ENCODE measurements at regions not wholly inside any gene's neighbourhood (a gene's known extent, or its start where the extent isn't known, plus 50 kb on each side); places are given as distances from the start of the nearest gene placed in this dataset.

DNA sequence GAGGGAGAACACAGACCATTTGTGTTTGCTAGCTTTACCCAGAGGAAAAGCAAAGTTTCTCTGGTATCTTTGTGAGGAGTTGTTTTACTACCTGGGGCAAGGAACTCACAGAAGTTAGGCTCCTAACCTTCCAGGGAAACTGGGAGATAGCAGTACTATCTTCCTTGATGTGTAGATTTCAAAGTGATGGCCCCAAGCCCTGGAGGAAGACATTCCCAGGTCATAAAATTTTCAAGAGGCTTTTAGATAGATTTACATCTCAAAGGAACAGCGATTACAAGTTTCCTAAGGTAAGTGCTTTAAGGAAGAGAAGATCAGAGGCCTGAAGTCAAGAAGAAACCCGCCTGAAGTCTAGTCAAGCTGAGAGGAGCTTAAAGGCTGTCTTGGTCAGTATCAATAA lies 1187.8 kb upstream of the TMEFF2 start:
- no peaks in the 10 kb centered on the region for H3K36me3 ChIP-seq (ENCODE audit: control insufficient read depth in 1 of 2, insufficient read depth in 2 of 2, low read length in 2 of 2)
- no peak overlapping the region for H3K4me2 ChIP-seq (ENCODE audit: low read length)
- no peak overlapping the region for H3K27ac ChIP-seq (ENCODE audit: low read depth, low read length)
- H3K9me3 ChIP-seq (ENCODE audit: insufficient read depth, low read depth, low read length) = no peaks in the 10 kb centered on the region
- H3K4me3 ChIP-seq (ENCODE audit: low read depth, low read length) = no peak overlapping the region
- WGBS (ENCODE audit: extremely low coverage, insufficient coverage, insufficient read length) = no CpG with 5 or more reads among the region's 2 CpGs
- H2BK12ac ChIP-seq (ENCODE audit: low read length) = no peak overlapping the region
- no peaks in the 10 kb centered on the region for H3K79me1 ChIP-seq (ENCODE audit: low read length)
- no peak overlapping the region for H3K9ac ChIP-seq (ENCODE audit: low read length)
- no peak overlapping the region for H3K18ac ChIP-seq (ENCODE audit: low read length)
- H3K27me3 ChIP-seq (ENCODE audit: insufficient read depth, low read length) = no peaks in the 10 kb centered on the region
- no peak overlapping the region for H4K12ac ChIP-seq (ENCODE audit: low read depth, low read length)
- DNase-seq = no peak
- H4K8ac ChIP-seq (ENCODE audit: low read depth, low read length) = no peak overlapping the region
- H2BK5ac ChIP-seq (ENCODE audit: low read depth, low read length, poor library complexity) = no peak overlapping the region
- no peaks in the 10 kb centered on the region for H3K79me2 ChIP-seq (ENCODE audit: control insufficient read depth, insufficient read depth, low read length, poor library complexity)
- no peaks in the 10 kb centered on the region for H3K4me1 ChIP-seq (ENCODE audit: control insufficient read depth in 1 of 2, insufficient read depth in 2 of 2, low read length in 2 of 2)
- H3K14ac ChIP-seq (ENCODE audit: low read length) = no peak overlapping the region
- H2AK5ac ChIP-seq (ENCODE audit: low read length) = no peak overlapping the region
- no peak overlapping the region for H4K91ac ChIP-seq (ENCODE audit: low read depth, low read length)
- no peak overlapping the region for H3K23ac ChIP-seq (ENCODE audit: low read length)
- H2AFZ ChIP-seq (ENCODE audit: insufficient read depth, low read length, poor library complexity) = no peak overlapping the region
- H3K4ac ChIP-seq (ENCODE audit: low read depth, low read length) = no peak overlapping the region
- no peak overlapping the region for H2BK120ac ChIP-seq (ENCODE audit: insufficient read depth, low read length, poor library complexity)

DNA sequence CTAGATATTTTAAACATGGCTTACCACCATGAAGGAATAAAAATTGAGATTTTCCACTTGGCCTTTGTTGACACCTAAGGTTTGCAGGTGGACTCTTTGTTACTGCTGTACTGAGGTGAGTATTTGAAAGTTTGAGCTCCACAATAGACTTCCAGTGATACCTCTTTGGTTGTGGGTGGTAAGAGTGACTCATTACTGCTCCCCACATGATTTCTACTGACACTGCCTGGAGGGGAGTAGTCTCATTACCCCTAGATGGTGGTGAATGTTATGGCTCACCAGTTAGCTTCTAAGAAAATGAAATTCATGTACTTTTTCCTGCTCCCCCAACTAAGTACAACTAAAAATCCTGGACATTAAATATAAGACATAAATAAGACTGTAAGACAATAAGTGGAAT lies 1183.1 kb upstream of the TMEFF2 start:
- H2AFZ ChIP-seq (ENCODE audit: insufficient read depth, low read length, poor library complexity) = no peak overlapping the region
- no peak overlapping the region for H2BK120ac ChIP-seq (ENCODE audit: insufficient read depth, low read length, poor library complexity)
- H3K4me2 ChIP-seq (ENCODE audit: low read length) = no peak overlapping the region
- H2AK5ac ChIP-seq (ENCODE audit: low read length) = no peak overlapping the region
- DNase-seq = no peak
- no peak overlapping the region for H3K4me3 ChIP-seq (ENCODE audit: low read depth, low read length)
- H3K18ac ChIP-seq (ENCODE audit: low read length) = no peak overlapping the region
- H4K91ac ChIP-seq (ENCODE audit: low read depth, low read length) = no peak overlapping the region
- no peaks in the 10 kb centered on the region for H3K27me3 ChIP-seq (ENCODE audit: insufficient read depth, low read length)
- H3K79me1 ChIP-seq (ENCODE audit: low read length) = no peaks in the 10 kb centered on the region
- no peak overlapping the region for H4K8ac ChIP-seq (ENCODE audit: low read depth, low read length)
- no peak overlapping the region for H2BK12ac ChIP-seq (ENCODE audit: low read length)
- no peak overlapping the region for H3K23ac ChIP-seq (ENCODE audit: low read length)
- no peaks in the 10 kb centered on the region for H3K9me3 ChIP-seq (ENCODE audit: insufficient read depth, low read depth, low read length)
- H3K36me3 ChIP-seq (ENCODE audit: control insufficient read depth in 1 of 2, insufficient read depth in 2 of 2, low read length in 2 of 2) = no peaks in the 10 kb centered on the region
- no peak overlapping the region for H3K9ac ChIP-seq (ENCODE audit: low read length)
- H3K4ac ChIP-seq (ENCODE audit: low read depth, low read length) = no peak overlapping the region
- no peak overlapping the region for H3K14ac ChIP-seq (ENCODE audit: low read length)
- H3K4me1 ChIP-seq (ENCODE audit: control insufficient read depth in 1 of 2, insufficient read depth in 2 of 2, low read length in 2 of 2) = no peaks in the 10 kb centered on the region
- no peak overlapping the region for H2BK5ac ChIP-seq (ENCODE audit: low read depth, low read length, poor library complexity)
- H4K12ac ChIP-seq (ENCODE audit: low read depth, low read length) = no peak overlapping the region
- no peak overlapping the region for H3K27ac ChIP-seq (ENCODE audit: low read depth, low read length)
- H3K79me2 ChIP-seq (ENCODE audit: control insufficient read depth, insufficient read depth, low read length, poor library complexity) = no peaks in the 10 kb centered on the region

DNA sequence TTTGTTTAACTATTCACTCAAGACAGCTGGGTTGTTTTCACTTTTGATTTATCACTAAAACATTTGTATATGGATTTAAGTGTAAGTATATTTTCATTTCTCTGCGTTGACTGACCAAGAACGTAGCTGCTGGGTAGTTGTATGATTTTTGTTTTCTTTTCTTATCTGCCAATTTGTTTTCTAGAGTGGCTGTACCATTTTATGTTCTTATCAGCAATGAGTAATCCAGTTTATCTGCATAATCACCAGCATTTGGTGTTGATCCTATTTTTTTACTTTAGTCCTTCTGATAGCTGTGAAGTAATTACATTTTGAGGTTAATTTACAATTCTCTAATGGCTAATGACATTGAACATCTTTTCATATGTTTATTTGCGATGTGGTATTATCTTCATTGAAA lies 1178.4 kb upstream of the TMEFF2 start:
- H3K23ac ChIP-seq (ENCODE audit: low read length) = no peak overlapping the region

DNA sequence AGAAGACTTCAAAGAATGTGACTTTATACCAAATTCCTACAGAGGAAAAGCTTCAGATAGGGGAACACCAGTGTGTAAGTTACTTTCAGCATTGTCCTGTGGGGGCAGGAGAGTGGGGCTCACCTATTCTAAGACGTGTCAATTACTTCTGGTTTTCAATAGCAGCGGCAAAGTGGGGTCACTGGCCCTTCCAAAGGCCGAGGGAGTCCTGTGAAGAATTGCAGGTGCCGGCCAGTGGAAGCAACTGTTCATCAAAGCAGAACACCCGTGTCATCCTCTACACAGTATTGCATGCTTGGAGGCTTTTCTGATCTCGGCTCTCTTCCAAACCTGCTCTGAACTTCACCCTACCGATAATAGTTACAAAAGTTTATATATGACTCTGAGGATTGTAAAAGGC lies 1176.5 kb upstream of the TMEFF2 start:
- Histone ChIP-seq H2BK120ac (ENCODE audit: insufficient read depth, low read length, poor library complexity) (no peak overlapping the region), H3K36me3 (ENCODE audit: control insufficient read depth in 1 of 2, insufficient read depth in 2 of 2, low read length in 2 of 2) (no peaks in the 10 kb centered on the region), H2AFZ (ENCODE audit: insufficient read depth, low read length, poor library complexity) (no peak overlapping the region), H4K91ac (ENCODE audit: low read depth, low read length) (no peak overlapping the region), H3K14ac (ENCODE audit: low read length) (no peak overlapping the region), H2BK5ac (ENCODE audit: low read depth, low read length, poor library complexity) (no peak overlapping the region), H3K27me3 (ENCODE audit: insufficient read depth, low read length) (no peaks in the 10 kb centered on the region), H4K12ac (ENCODE audit: low read depth, low read length) (no peak overlapping the region), H3K18ac (ENCODE audit: low read length) (no peak overlapping the region), H3K4me3 (ENCODE audit: low read depth, low read length) (no peak overlapping the region), H3K4me2 (ENCODE audit: low read length) (no peak overlapping the region), H3K9ac (ENCODE audit: low read length) (no peak overlapping the region), H3K27ac (ENCODE audit: low read depth, low read length) (no peak overlapping the region), H3K79me1 (ENCODE audit: low read length) (no peaks in the 10 kb centered on the region), H2AK5ac (ENCODE audit: low read length) (no peak overlapping the region), H3K4me1 (ENCODE audit: control insufficient read depth in 1 of 2, insufficient read depth in 2 of 2, low read length in 2 of 2) (no peaks in the 10 kb centered on the region), H3K23ac (ENCODE audit: low read length) (no peak overlapping the region), H3K79me2 (ENCODE audit: control insufficient read depth, insufficient read depth, low read length, poor library complexity) (no peaks in the 10 kb centered on the region), H2BK12ac (ENCODE audit: low read length) (no peak overlapping the region), H4K8ac (ENCODE audit: low read depth, low read length) (no peak overlapping the region), H3K9me3 (ENCODE audit: insufficient read depth, low read depth, low read length) (no peaks in the 10 kb centered on the region), H3K4ac (ENCODE audit: low read depth, low read length) (no peak overlapping the region)
- DNase-seq = no peak
- no CpG with 5 or more reads among the region's 7 CpGs for WGBS (ENCODE audit: extremely low coverage, insufficient coverage, insufficient read length)

More for the DNA sequence above, 1178.4 kb upstream of the TMEFF2 start:
- H2BK12ac ChIP-seq (ENCODE audit: low read length) = no peak overlapping the region
- no peaks in the 10 kb centered on the region for H3K4me1 ChIP-seq (ENCODE audit: control insufficient read depth in 1 of 2, insufficient read depth in 2 of 2, low read length in 2 of 2)
- no peak overlapping the region for H2AK5ac ChIP-seq (ENCODE audit: low read length)
- no peak overlapping the region for H2AFZ ChIP-seq (ENCODE audit: insufficient read depth, low read length, poor library complexity)
- no peak overlapping the region for H4K8ac ChIP-seq (ENCODE audit: low read depth, low read length)
- H3K4me2 ChIP-seq (ENCODE audit: low read length) = no peak overlapping the region
- H2BK5ac ChIP-seq (ENCODE audit: low read depth, low read length, poor library complexity) = no peak overlapping the region
- H3K18ac ChIP-seq (ENCODE audit: low read length) = no peak overlapping the region
- H3K4me3 ChIP-seq (ENCODE audit: low read depth, low read length) = no peak overlapping the region
- H3K9me3 ChIP-seq (ENCODE audit: insufficient read depth, low read depth, low read length) = no peaks in the 10 kb centered on the region
- H3K14ac ChIP-seq (ENCODE audit: low read length) = no peak overlapping the region
- H3K79me1 ChIP-seq (ENCODE audit: low read length) = no peaks in the 10 kb centered on the region
- no peak overlapping the region for H3K4ac ChIP-seq (ENCODE audit: low read depth, low read length)
- no peak overlapping the region for H2BK120ac ChIP-seq (ENCODE audit: insufficient read depth, low read length, poor library complexity)
- H3K9ac ChIP-seq (ENCODE audit: low read length) = no peak overlapping the region
- H3K36me3 ChIP-seq (ENCODE audit: control insufficient read depth in 1 of 2, insufficient read depth in 2 of 2, low read length in 2 of 2) = no peaks in the 10 kb centered on the region
- no peak for DNase-seq
- no peaks in the 10 kb centered on the region for H3K79me2 ChIP-seq (ENCODE audit: control insufficient read depth, insufficient read depth, low read length, poor library complexity)
- no peak overlapping the region for H4K12ac ChIP-seq (ENCODE audit: low read depth, low read length)
- WGBS (ENCODE audit: extremely low coverage, insufficient coverage, insufficient read length) = no CpG with 5 or more reads among the region's 3 CpGs
- H3K27me3 ChIP-seq (ENCODE audit: insufficient read depth, low read length) = no peaks in the 10 kb centered on the region
- no peak overlapping the region for H3K27ac ChIP-seq (ENCODE audit: low read depth, low read length)
- H4K91ac ChIP-seq (ENCODE audit: low read depth, low read length) = no peak overlapping the region

DNA sequence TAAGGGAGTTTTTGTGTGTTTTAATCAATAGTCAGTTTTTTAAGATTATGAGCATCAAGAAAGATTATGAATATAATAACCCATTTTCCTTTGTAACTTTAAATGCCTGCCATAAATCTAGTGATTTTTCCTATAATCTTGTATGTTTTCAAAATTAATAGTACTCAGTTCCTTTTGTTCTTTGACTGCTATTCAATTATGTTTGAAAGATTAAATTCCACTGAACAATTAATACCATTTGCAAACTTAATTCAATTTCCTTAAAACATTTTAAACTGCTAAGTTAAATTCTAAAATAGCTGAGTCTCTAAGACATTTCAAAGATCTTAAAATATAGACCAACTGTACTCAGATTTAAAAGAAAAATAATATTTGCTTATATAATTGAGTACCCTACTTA lies 1173.9 kb upstream of the TMEFF2 start:
- Histone ChIP-seq H3K9me3 (ENCODE audit: insufficient read depth, low read depth, low read length) (no peaks in the 10 kb centered on the region), H3K18ac (ENCODE audit: low read length) (no peak overlapping the region), H2BK120ac (ENCODE audit: insufficient read depth, low read length, poor library complexity) (no peak overlapping the region), H4K8ac (ENCODE audit: low read depth, low read length) (no peak overlapping the region), H4K91ac (ENCODE audit: low read depth, low read length) (no peak overlapping the region), H3K79me1 (ENCODE audit: low read length) (no peaks in the 10 kb centered on the region), H2BK5ac (ENCODE audit: low read depth, low read length, poor library complexity) (no peak overlapping the region), H3K4me3 (ENCODE audit: low read depth, low read length) (no peak overlapping the region), H3K79me2 (ENCODE audit: control insufficient read depth, insufficient read depth, low read length, poor library complexity) (no peaks in the 10 kb centered on the region), H3K4me1 (ENCODE audit: control insufficient read depth in 1 of 2, insufficient read depth in 2 of 2, low read length in 2 of 2) (no peaks in the 10 kb centered on the region), H3K4me2 (ENCODE audit: low read length) (no peak overlapping the region), H3K23ac (ENCODE audit: low read length) (no peak overlapping the region), H3K9ac (ENCODE audit: low read length) (no peak overlapping the region), H2BK12ac (ENCODE audit: low read length) (no peak overlapping the region), H3K4ac (ENCODE audit: low read depth, low read length) (no peak overlapping the region), H3K27ac (ENCODE audit: low read depth, low read length) (no peak overlapping the region), H2AFZ (ENCODE audit: insufficient read depth, low read length, poor library complexity) (no peak overlapping the region), H3K14ac (ENCODE audit: low read length) (no peak overlapping the region), H3K36me3 (ENCODE audit: control insufficient read depth in 1 of 2, insufficient read depth in 2 of 2, low read length in 2 of 2) (no peaks in the 10 kb centered on the region), H4K12ac (ENCODE audit: low read depth, low read length) (no peak overlapping the region), H3K27me3 (ENCODE audit: insufficient read depth, low read length) (no peaks in the 10 kb centered on the region), H2AK5ac (ENCODE audit: low read length) (no peak overlapping the region)
- DNase-seq = no peak

Measured in trophoblast cell (in vitro differentiated cells and primary cell).